HCT116 (cell line): ENCODE measurements at regions not wholly inside any gene's neighbourhood (a gene's known extent, or its start where the extent isn't known, plus 50 kb on each side); places are given as distances from the start of the nearest gene placed in this dataset.

Experiments
- ATAC-seq: fragments of 200-7000 bp; cut with Tn5 transposase; 2 replicates; pipeline ENCODE4 v1.9.1; 2020; ENCODE audit warnings: mild to moderate bottlenecking, moderate library complexity
- BruUV-seq: library from RNA; stranded (reverse); fragments of 400-500 nt; replicated peaks from 2 replicates; lab custom pipeline; 2021; lab: Mats Ljungman, UMichigan
- CTCF ChIA-PET: fragments of 300-600 bp; sonication (Branson Sonifier 250); formaldehyde crosslinking; loops from one replicate; lab custom pipeline; 2021; ENCODE audit warnings: antibody characterized with exemption; lab: Charles Lee
- POLR2A ChIA-PET: fragments of 300-600, 350-600 bp; sonication (Branson Sonifier 250); formaldehyde crosslinking; loops from one replicate; lab custom pipeline; 2021; ENCODE audit warnings: antibody characterized with exemption; lab: Charles Lee
- RAD21 ChIA-PET, 2 experiments: fragments of 300-600 bp; sonication (Branson Sonifier 250); formaldehyde crosslinking; loops; one replicate each; lab custom pipeline; 2023; ENCODE audit warnings: low total read pairs in 2 of 2; ENCODE audit not compliant: uncharacterized antibody in 2 of 2, unreplicated experiment in 2 of 2, low non-redundant PET in 1 of 2; lab: Charles Lee
- DNase-seq: peaks from one replicate; pipeline ENCODE4 v3.0.0-alpha.2; 2010; ENCODE audit warnings: low read depth, low spot score
- H2AFZ ChIP-seq: fragments of 200-600 bp; shearing (Covaris generic), sonication (generic); 2 replicates; pipeline ENCODE4 v1.6.1; 2017; ENCODE audit warnings: low read depth, mixed run types, mixed read lengths, antibody characterized with exemption, low read length; ENCODE audit not compliant: poor library complexity, severe bottlenecking
- H3K27ac ChIP-seq: 2 replicates; pipeline ENCODE4 v1.5.1; 2012; ENCODE audit warnings: low read depth, low read length
- H3K27me3 ChIP-seq: fragments of 200-600 bp; sonication (generic); 2 replicates; pipeline ENCODE4 v1.6.1; 2016; ENCODE audit warnings: mixed run types, low read length, mixed read lengths; ENCODE audit not compliant: insufficient read depth
- H3K36me3 ChIP-seq, 2 experiments: fragments of 200-500 bp in 1 of 2; fragments of 200-600 bp in 1 of 2; sonication (Bioruptor generic) in 1 of 2; sonication (generic) in 1 of 2; 2 replicates each; pipeline versions ENCODE4 v1.5.1 to v1.6.1; 2014 to 2016; ENCODE audit warnings: low read length in 2 of 2, inconsistent platforms in 1 of 2, mixed read lengths in 1 of 2, mixed run types in 1 of 2; ENCODE audit not compliant: insufficient read depth in 2 of 2, control insufficient read depth in 1 of 2
- H3K4me1 ChIP-seq, 2 experiments: fragments of 200-600 bp in 1 of 2; sonication (generic) in 1 of 2; 2 replicates each; pipeline versions ENCODE4 v1.5.1 to v1.6.1; 2012 to 2017; ENCODE audit warnings: low read length in 2 of 2, inconsistent platforms in 1 of 2, mild to moderate bottlenecking in 1 of 2, mixed read lengths in 1 of 2, mixed run types in 1 of 2, moderate library complexity in 1 of 2; ENCODE audit not compliant: insufficient read depth in 2 of 2, control insufficient read depth in 1 of 2
- H3K4me2 ChIP-seq: fragments of 200-600 bp; sonication (generic); 2 replicates; pipeline ENCODE4 v1.6.1; 2017; ENCODE audit warnings: mixed run types, low read length, mixed read lengths
- H3K4me3 ChIP-seq, 2 experiments: fragments of 200-600 bp in 1 of 2; sonication (generic) in 1 of 2; replicated peaks in 1 of 2; 2 replicates each; pipeline ENCODE4 v1.5.1; 2011 to 2016; ENCODE audit warnings: low read length in 2 of 2, control low read depth in 1 of 2, low read depth in 1 of 2, mild to moderate bottlenecking in 1 of 2, mixed read lengths in 1 of 2, mixed run types in 1 of 2
- H3K79me2 ChIP-seq: fragments of 200-600 bp; sonication (generic); 2 replicates; pipeline ENCODE4 v1.6.1; 2017; ENCODE audit warnings: mild to moderate bottlenecking, mixed run types, low read length, moderate library complexity, mixed read lengths; ENCODE audit not compliant: insufficient read depth
- H3K9ac ChIP-seq: fragments of 200-600 bp; sonication (generic); 2 replicates; pipeline ENCODE4 v1.6.1; 2016; ENCODE audit warnings: low read length, mixed read lengths
- H3K9me2 ChIP-seq: fragments of 200-600 bp; sonication (generic), shearing (Covaris generic); 2 replicates; pipeline ENCODE4 v1.6.1; 2017; ENCODE audit warnings: mixed run types, mild to moderate bottlenecking, moderate library complexity; ENCODE audit not compliant: insufficient read depth
- H3K9me3 ChIP-seq, 2 experiments: fragments of 200-500 bp in 1 of 2; fragments of 200-600 bp in 1 of 2; sonication (Bioruptor generic) in 1 of 2; sonication (generic) in 1 of 2; 2 replicates each; pipeline ENCODE4 v1.6.1; 2014 to 2017; ENCODE audit warnings: low read length in 2 of 2, mixed read lengths in 2 of 2, inconsistent platforms in 1 of 2, low read depth in 1 of 2, mild to moderate bottlenecking in 1 of 2, mixed run types in 1 of 2, moderate library complexity in 1 of 2; ENCODE audit not compliant: control insufficient read depth in 1 of 2, insufficient read depth in 1 of 2
- H4K20me1 ChIP-seq: fragments of 200-600 bp; sonication (generic), shearing (Covaris generic); 2 replicates; pipeline ENCODE4 v1.6.1; 2017; ENCODE audit warnings: mixed run types, mild to moderate bottlenecking, moderate library complexity; ENCODE audit not compliant: insufficient read depth
- CBX3 ChIP-seq: IDR thresholded peaks from 2 replicates; pipeline ENCODE4 v1.6.1; 2012; ENCODE audit warnings: low read depth
- CEBPB ChIP-seq: IDR thresholded peaks from 2 replicates; pipeline ENCODE4 v1.6.1; 2012; ENCODE audit warnings: low read depth
- EGR1 ChIP-seq: IDR thresholded peaks from 2 replicates; pipeline ENCODE4 v1.6.1; 2012; ENCODE audit warnings: low read depth
- POLR2A ChIP-seq: IDR thresholded peaks from 2 replicates; pipeline ENCODE4 v1.7.0; 2011; ENCODE audit warnings: borderline replicate concordance; ENCODE audit not compliant: insufficient read depth, insufficient read length; ENCODE audit errors: extremely low read depth
- POLR2AphosphoS5 ChIP-seq: IDR thresholded peaks from 2 replicates; pipeline ENCODE4 v1.6.1; 2011; ENCODE audit warnings: mild to moderate bottlenecking, low read depth, low read length, moderate library complexity
- SRF ChIP-seq: IDR thresholded peaks from 2 replicates; pipeline ENCODE4 v1.6.1; 2012; ENCODE audit warnings: low read depth
- ZNF274 ChIP-seq: fragments of 200-500 bp; sonication (Bioruptor generic); IDR thresholded peaks from 2 replicates; pipeline ENCODE4 v1.6.1; 2014; ENCODE audit warnings: mild to moderate bottlenecking, low read depth, low read length, inconsistent platforms
- intact Hi-C: fragments of 100-400 bp; cut with micrococcal nuclease; formaldehyde crosslinking; loops from 2 replicates; pipeline ENCODE4 v1.10.0; 2022
- TF ChIP-seq, protein P1 (sequence below): IDR thresholded peaks from 2 replicates; pipeline ENCODE4 v1.6.1; 2011; ENCODE audit warnings: mild to moderate bottlenecking, low read length, moderate library complexity; ENCODE audit not compliant: insufficient replicate concordance; ENCODE audit errors: extremely low read depth
- TF ChIP-seq, protein P2 (sequence below): IDR thresholded peaks from 2 replicates; pipeline ENCODE4 v1.6.1; 2012

DNA sequence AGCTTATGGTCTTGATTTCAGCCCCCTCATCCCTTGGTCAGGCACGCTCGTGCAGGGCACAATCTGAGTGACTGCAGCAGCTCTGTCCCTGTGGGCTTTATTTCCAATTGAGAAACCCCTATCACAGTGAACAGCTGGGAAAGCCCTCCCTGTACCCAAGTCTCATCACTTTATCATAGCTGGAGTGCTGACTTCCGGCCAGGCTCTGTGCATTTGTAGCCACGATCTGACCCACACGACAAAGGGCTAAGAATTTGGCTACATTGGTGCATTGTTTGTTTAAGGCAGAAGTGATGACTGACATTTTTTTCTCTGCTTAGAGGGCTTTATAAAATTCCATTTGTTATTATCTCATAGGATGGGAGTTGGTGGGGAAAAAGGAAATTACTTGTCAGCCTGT, 184.4 kb downstream of the KCNS3 start:
- TF ChIP-seq, protein P1, sequence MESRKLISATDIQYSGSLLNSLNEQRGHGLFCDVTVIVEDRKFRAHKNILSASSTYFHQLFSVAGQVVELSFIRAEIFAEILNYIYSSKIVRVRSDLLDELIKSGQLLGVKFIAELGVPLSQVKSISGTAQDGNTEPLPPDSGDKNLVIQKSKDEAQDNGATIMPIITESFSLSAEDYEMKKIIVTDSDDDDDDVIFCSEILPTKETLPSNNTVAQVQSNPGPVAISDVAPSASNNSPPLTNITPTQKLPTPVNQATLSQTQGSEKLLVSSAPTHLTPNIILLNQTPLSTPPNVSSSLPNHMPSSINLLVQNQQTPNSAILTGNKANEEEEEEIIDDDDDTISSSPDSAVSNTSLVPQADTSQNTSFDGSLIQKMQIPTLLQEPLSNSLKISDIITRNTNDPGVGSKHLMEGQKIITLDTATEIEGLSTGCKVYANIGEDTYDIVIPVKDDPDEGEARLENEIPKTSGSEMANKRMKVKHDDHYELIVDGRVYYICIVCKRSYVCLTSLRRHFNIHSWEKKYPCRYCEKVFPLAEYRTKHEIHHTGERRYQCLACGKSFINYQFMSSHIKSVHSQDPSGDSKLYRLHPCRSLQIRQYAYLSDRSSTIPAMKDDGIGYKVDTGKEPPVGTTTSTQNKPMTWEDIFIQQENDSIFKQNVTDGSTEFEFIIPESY, result no peak
- TF ChIP-seq, protein P2, sequence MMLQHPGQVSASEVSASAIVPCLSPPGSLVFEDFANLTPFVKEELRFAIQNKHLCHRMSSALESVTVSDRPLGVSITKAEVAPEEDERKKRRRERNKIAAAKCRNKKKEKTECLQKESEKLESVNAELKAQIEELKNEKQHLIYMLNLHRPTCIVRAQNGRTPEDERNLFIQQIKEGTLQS, result no peak
- TF ChIP-seq POLR2AphosphoS5 (no peak), CBX3 (no peak), SRF (no peak), EGR1 (no peak), CEBPB (no peak), POLR2A (no peak), ZNF274 (no peak)
- H3K27me3 ChIP-seq, result peaks cover 14% of the 10 kb centered on the region; the same call in 1 of the 2 replicates
- no peaks in the 10 kb centered on the region for H3K79me2 ChIP-seq
- POLR2A ChIA-PET, result no interaction called here
- H4K20me1 ChIP-seq, result no peaks in the 10 kb centered on the region
- no peaks in the 10 kb centered on the region for H3K9me2 ChIP-seq
- intact Hi-C loops, result no loop called here
- no peak for ATAC-seq
- H2AFZ ChIP-seq, result no peak overlapping the region
- no peak overlapping the region for H3K4me3 ChIP-seq
- H3K36me3 ChIP-seq, result no peaks in the 10 kb centered on the region
- H3K9ac ChIP-seq, result no peak overlapping the region
- no TSS peak for BruUV-seq
- RAD21 ChIA-PET, result no interaction called here
- H3K4me1 ChIP-seq, result no peaks in the 10 kb centered on the region
- no peak overlapping the region for H3K4me2 ChIP-seq
- H3K27ac ChIP-seq, result no peak overlapping the region
- DNase-seq, result no peak
- H3K9me3 ChIP-seq, result no peaks in the 10 kb centered on the region
- CTCF ChIA-PET, result no interaction called here

- Histone ChIP-seq H3K36me3 (no peaks in the 10 kb centered on the region), H3K9me2 (no peaks in the 10 kb centered on the region), H3K4me2 (no peak overlapping the region), H3K4me1 (no peaks in the 10 kb centered on the region), H3K9me3 (no peaks in the 10 kb centered on the region), H2AFZ (no peak overlapping the region), H3K27ac (no peak overlapping the region), H3K9ac (no peak overlapping the region), H4K20me1 (no peaks in the 10 kb centered on the region), H3K79me2 (no peaks in the 10 kb centered on the region), H3K27me3 (peaks cover 3% of the 10 kb centered on the region; the same call in 1 of the 2 replicates), H3K4me3 (no peak overlapping the region)
- RAD21 ChIA-PET, result no interaction called here
- no TSS peak for BruUV-seq
- intact Hi-C loops, result no loop called here
- TF ChIP-seq POLR2A, result no peak
- no peak for TF ChIP-seq CEBPB
- POLR2A ChIA-PET, result interaction anchor here (1.0 kb wide), 1 partner anchor 12 kb away, joined by 3 read pairs; no protein-coding TSS in a partner anchor
- ATAC-seq (no peak), DNase-seq (no peak)
- CTCF ChIA-PET, result no interaction called here
These were observed 183.2 kb downstream of the KCNS3 start for GRCh38 chr2:18061717-18062116.
